ENCODE measurements at regions not wholly inside any gene's neighbourhood (a gene's known extent, or its start where the extent isn't known, plus 50 kb on each side); places are given as distances from the start of the nearest gene placed in this dataset.

GRCh38 chr2:133633309-133633708 is 65.0 kb upstream of the NCKAP5 start:
- WGBS (ENCODE audit: low lambda C conversion rate), result 77% methylated on average over 5 of the region's 7 CpGs
- no peak overlapping the region for H3K4me3 ChIP-seq (ENCODE audit: low read depth in 2 of 2, low read length in 1 of 2)
- H3K9me3 ChIP-seq, result no peaks in the 10 kb centered on the region
- ChIA-PET POLR2A (no interaction called here), CTCF (no interaction called here)
- H3K9ac ChIP-seq, result no peak overlapping the region
- no peaks in the 10 kb centered on the region for H3K27me3 ChIP-seq (ENCODE audit: insufficient read depth)
- no peaks in the 10 kb centered on the region for H3F3A ChIP-seq (replicated peaks; ENCODE audit: insufficient read depth)
- no peaks in the 10 kb centered on the region for H4K20me1 ChIP-seq (ENCODE audit: insufficient read depth)
- TF ChIP-seq GABPA (IDR thresholded peaks at IDR 0.05; ENCODE audit: low read depth), result no peak
- TF ChIP-seq MXI1 (IDR thresholded peaks at IDR 0.05; ENCODE audit: low read depth, low read length), result no peak
- no peak for TF ChIP-seq YY1 (IDR thresholded peaks at IDR 0.05; ENCODE audit: low read depth)
- TF ChIP-seq EP300 (IDR thresholded peaks at IDR 0.05; ENCODE audit: borderline replicate concordance in 1 of 2, low read depth in 1 of 2, low read length in 1 of 2), result no peak
- TF ChIP-seq EZH2phosphoT487 (IDR thresholded peaks at IDR 0.05; ENCODE audit: borderline replicate concordance, low read depth), result no peak
- no peak for TF ChIP-seq FOXJ3 (CRISPR knock-in tag; IDR thresholded peaks at IDR 0.05)
- TF ChIP-seq, protein P1, sequence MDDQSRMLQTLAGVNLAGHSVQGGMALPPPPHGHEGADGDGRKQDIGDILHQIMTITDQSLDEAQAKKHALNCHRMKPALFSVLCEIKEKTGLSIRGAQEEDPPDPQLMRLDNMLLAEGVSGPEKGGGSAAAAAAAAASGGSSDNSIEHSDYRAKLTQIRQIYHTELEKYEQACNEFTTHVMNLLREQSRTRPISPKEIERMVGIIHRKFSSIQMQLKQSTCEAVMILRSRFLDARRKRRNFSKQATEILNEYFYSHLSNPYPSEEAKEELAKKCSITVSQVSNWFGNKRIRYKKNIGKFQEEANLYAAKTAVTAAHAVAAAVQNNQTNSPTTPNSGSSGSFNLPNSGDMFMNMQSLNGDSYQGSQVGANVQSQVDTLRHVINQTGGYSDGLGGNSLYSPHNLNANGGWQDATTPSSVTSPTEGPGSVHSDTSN (IDR thresholded peaks at IDR 0.05), result no peak
- TF ChIP-seq, protein P2, sequence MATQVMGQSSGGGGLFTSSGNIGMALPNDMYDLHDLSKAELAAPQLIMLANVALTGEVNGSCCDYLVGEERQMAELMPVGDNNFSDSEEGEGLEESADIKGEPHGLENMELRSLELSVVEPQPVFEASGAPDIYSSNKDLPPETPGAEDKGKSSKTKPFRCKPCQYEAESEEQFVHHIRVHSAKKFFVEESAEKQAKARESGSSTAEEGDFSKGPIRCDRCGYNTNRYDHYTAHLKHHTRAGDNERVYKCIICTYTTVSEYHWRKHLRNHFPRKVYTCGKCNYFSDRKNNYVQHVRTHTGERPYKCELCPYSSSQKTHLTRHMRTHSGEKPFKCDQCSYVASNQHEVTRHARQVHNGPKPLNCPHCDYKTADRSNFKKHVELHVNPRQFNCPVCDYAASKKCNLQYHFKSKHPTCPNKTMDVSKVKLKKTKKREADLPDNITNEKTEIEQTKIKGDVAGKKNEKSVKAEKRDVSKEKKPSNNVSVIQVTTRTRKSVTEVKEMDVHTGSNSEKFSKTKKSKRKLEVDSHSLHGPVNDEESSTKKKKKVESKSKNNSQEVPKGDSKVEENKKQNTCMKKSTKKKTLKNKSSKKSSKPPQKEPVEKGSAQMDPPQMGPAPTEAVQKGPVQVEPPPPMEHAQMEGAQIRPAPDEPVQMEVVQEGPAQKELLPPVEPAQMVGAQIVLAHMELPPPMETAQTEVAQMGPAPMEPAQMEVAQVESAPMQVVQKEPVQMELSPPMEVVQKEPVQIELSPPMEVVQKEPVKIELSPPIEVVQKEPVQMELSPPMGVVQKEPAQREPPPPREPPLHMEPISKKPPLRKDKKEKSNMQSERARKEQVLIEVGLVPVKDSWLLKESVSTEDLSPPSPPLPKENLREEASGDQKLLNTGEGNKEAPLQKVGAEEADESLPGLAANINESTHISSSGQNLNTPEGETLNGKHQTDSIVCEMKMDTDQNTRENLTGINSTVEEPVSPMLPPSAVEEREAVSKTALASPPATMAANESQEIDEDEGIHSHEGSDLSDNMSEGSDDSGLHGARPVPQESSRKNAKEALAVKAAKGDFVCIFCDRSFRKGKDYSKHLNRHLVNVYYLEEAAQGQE (IDR thresholded peaks at IDR 0.05; ENCODE audit: low read depth, low read length), result no peak
- TF ChIP-seq RCOR1 (IDR thresholded peaks at IDR 0.05; ENCODE audit: low read length), result no peak
- TF ChIP-seq NFIC (IDR thresholded peaks at IDR 0.05; ENCODE audit: borderline replicate concordance), result no peak
- no peak for TF ChIP-seq TEAD4 (IDR thresholded peaks at IDR 0.05; ENCODE audit: borderline replicate concordance, insufficient read depth)
- H3K27ac ChIP-seq (ENCODE audit: low read depth in 2 of 2, low read length in 1 of 2), result no peak overlapping the region
- DNase-seq, result no peak
- H3K4me2 ChIP-seq, result no peak overlapping the region
- no peak overlapping the region for H2AFZ ChIP-seq (ENCODE audit: low read depth)
- no peaks in the 10 kb centered on the region for H3K36me3 ChIP-seq (replicated peaks in 1 of 2; ENCODE audit: control insufficient read depth in 1 of 2, insufficient read depth in 2 of 2, low read length in 1 of 2)
- H3K79me2 ChIP-seq (ENCODE audit: insufficient read depth), result no peaks in the 10 kb centered on the region
- H3K4me1 ChIP-seq (ENCODE audit: control insufficient read depth in 1 of 2, insufficient read depth in 2 of 2, low read depth in 1 of 2, low read length in 1 of 2), result peaks cover 0 to 13% of the 10 kb centered on the region in 2 experiments; a peak in 1 of 4 replicates
- H3K9me2 ChIP-seq, result no peaks in the 10 kb centered on the region

DNA sequence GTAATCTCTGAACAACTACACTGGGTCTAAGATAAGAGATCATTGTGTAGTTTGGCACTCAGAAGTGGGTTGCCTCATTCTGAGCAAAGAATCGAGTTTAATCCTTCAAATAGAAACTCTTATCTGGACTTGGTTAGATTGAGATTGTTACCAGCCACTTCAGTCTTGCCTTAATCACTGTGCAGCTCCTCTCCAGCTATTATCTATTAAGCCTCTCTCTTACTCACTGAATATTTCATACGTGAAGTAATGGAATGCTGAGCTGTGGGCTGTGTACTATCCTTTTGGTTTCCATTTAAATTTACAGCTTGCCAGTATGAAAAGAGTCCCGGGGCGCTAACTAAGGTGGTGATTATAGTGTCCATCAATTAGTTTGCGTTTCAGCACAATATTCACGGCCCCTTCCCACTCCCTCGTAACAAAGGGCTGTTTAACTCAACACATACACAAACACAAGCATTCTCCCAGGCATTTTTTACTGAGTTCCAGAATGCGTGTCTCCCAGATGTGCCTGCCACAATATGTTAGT is 65.7 kb upstream of the NCKAP5 start:
- Histone ChIP-seq H2AFZ (ENCODE audit: low read depth) (no peak overlapping the region), H3F3A (replicated peaks; ENCODE audit: insufficient read depth) (no peaks in the 10 kb centered on the region), H3K4me1 (ENCODE audit: control insufficient read depth in 1 of 2, insufficient read depth in 2 of 2, low read depth in 1 of 2, low read length in 1 of 2) (peaks cover 0 to 13% of the 10 kb centered on the region in 2 experiments; a peak in 1 of 4 replicates), H3K36me3 (replicated peaks in 1 of 2; ENCODE audit: control insufficient read depth in 1 of 2, insufficient read depth in 2 of 2, low read length in 1 of 2) (no peaks in the 10 kb centered on the region), H3K79me2 (ENCODE audit: insufficient read depth) (no peaks in the 10 kb centered on the region), H4K20me1 (ENCODE audit: insufficient read depth) (no peaks in the 10 kb centered on the region), H3K4me3 (ENCODE audit: low read depth in 2 of 2, low read length in 1 of 2) (no peak overlapping the region), H3K9me3 (no peaks in the 10 kb centered on the region), H3K9ac (no peak overlapping the region), H3K4me2 (0 out of 2 replicates have a peak overlapping the region, but pooled peaks have one; percentile 13), H3K9me2 (no peaks in the 10 kb centered on the region), H3K27ac (ENCODE audit: low read depth in 2 of 2, low read length in 1 of 2) (no peak overlapping the region), H3K27me3 (ENCODE audit: insufficient read depth) (no peaks in the 10 kb centered on the region)
- POLR2A ChIA-PET, result no interaction called here
- CTCF ChIA-PET, result no interaction called here
- TF ChIP-seq TCF12 (IDR thresholded peaks at IDR 0.05) (peak; percentile 21; the same call in 1 of the 2 replicates), SIN3A (IDR thresholded peaks at IDR 0.05; ENCODE audit: borderline replicate concordance, low read depth, low read length) (no peak), JUND (IDR thresholded peaks at IDR 0.05) (0 out of 2 replicates have a peak, but pooled peaks have one; percentile 11), EZH2phosphoT487 (IDR thresholded peaks at IDR 0.05; ENCODE audit: borderline replicate concordance, low read depth) (no peak), ELF1 (IDR thresholded peaks at IDR 0.05) (no peak)
- TF ChIP-seq, protein P1 (IDR thresholded peaks at IDR 0.05), result 0 out of 2 replicates have a peak, but pooled peaks have one; percentile 1
- no peak for DNase-seq
- 56% methylated on average over 8 of the region's 8 CpGs for WGBS (ENCODE audit: low lambda C conversion rate)
